GM19324 (cell line): ENCODE measurements at regions not wholly inside any gene's neighbourhood (a gene's known extent, or its start where the extent isn't known, plus 50 kb on each side); places are given as distances from the start of the nearest gene placed in this dataset.
"Not testable (repeated sequence)": the region's sequence is repeated elsewhere in the genome, so short reads cannot be mapped to it uniquely, and the experiment has no call there.

ENCODE experiments used
- ATAC-seq: cut with Tn5 transposase; IDR thresholded peaks from one replicate; pipeline ENCODE4 v1.9.1; 2021; ENCODE audit warnings: mild to moderate bottlenecking, moderate library complexity; ENCODE audit not compliant: unreplicated experiment, low FRiP score

DNA sequence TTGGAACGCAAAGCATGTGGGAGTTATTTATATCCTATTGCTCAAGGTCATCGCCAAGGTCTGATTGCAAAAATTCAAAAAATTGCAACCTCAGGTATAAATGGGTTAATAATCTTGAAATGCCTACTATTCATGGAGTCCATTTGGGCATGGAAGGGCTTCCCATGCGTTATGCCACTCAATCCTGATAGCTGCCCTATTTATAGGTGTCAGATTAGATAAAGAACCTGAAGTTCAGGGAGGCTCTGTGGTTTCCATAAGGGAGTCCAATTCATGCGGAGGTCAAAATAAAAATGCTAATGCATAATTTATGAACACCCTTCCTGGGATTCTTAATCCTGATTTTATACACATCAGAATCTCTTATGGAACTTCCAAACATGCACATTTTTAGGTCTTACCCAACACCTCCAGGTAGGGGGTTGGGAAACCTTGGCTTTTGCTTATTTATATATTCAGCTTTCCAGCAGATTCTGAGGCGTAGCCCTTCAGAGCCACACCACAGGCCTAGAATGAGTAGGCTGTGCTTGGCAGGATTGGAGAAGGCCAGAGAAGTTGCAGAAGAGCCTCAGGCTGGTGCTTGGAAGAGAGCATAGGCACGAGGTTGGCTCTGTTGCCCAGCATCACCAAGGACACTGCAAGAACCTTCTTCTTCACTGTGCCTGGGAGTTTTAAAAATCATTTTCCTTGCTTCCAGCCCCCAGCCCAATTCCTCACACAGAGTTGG lies 324.4 kb upstream of the CFAP20DC start:
- no peak for ATAC-seq

- ATAC-seq = no peak
Measured at GRCh38 chr3:59372346-59372745, 322.5 kb upstream of the CFAP20DC start.

DNA sequence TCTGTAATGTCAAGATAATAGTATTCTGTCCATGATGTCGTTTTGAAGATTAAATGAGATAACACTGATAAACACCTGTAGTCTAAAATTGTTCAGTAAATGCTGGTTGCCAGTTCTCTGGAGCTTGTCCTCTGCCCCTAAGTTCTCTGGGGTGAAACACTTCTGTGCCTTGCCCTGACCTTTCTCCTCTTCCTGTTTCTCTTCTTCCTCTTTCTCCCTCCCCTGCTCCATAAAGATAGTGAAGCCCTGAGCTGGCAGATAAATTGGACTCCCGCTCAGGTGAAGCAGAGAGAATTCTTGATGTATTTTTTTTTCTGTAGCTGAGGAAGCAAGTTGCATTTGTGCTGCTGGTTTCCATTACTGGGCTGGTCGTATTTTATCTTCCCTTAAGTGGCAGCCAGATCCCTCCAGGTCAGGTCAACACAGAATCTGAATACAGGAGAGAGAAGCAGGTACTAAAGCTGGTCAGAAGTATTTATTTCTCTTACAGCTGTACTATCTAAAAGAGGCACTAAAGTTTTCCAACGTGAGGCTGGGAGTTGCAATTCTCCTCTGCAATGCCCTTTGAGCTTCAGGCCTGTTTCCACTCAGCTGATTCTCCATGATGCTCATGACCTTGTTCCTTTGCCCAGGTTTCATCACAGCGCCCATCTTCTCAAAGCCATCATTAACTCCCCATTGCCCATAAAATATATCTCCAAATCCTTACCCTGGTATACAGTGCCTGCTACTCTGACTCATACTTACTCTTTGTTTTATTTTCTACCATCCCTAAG lies 319.3 kb upstream of the CFAP20DC start:
- ATAC-seq = no peak

DNA sequence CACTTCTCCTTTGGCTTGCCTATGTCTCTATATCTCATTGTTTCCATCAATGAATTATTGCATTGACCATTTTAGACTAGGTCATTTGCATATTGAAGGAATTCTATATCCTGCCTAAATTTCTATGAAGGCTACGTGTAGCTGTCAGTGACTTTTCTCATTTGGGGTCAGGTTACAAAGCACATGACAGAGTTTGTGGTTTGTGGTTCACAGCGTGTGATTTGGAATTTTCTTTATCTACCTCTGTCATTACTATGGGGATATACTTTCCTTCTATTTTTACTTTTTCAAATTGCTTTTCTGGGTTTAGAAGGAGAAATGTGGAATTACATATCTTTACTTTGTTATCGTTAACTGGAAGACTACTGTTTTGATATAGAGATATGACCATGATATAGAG lies 317.3 kb upstream of the CFAP20DC start:
- ATAC-seq = no peak

- ATAC-seq = no peak
Measured at GRCh38 chr3:59366218-59366617, 316.4 kb upstream of the CFAP20DC start.

DNA sequence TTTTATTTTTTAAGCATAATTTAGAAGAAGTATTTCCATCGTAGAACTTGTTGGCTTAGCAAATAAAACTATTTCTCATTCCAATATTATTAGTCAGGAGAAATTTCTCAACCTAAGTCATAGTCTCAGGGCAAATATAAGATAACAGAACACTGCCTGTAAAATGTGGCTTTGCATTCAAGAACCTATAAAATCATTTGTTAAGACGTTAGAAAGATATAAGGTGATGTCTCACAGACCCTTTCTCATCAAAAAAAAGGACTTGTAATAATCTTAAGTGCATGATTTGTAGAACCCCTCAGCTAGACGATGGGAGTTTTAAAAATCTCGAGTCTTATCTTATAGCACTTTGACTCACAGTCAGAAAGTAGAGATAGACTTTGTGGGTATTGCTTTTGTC lies 314.7 kb upstream of the CFAP20DC start:
- no peak for ATAC-seq

DNA sequence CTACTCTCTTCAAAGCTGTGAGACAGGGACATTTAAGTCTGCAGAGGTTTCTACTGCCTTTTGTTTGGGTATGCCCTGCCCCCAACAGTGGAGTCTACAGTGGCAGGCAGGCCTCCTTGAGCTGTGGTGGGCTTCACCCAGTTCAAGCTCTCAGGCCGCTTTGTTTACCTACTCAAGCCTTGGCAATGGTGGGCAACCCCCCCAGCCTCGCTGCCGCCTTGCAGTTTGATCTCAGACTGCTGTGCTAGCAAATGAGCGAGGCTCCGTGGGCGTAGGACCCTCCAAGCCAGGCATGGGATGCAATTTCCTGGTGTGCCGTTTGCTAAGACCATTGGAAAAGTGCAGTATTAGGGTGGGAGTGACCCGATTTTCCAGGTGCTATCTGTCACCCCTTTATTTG lies 310.5 kb upstream of the CFAP20DC start:
- not testable (repeated sequence) for ATAC-seq

GRCh38 chr3:59341459-59341858 lies 291.6 kb upstream of the CFAP20DC start:
- ATAC-seq = no peak

GRCh38 chr3:59339818-59340217 lies 290.0 kb upstream of the CFAP20DC start:
- ATAC-seq = no peak

- no peak for ATAC-seq
Measured at GRCh38 chr3:59338934-59339333, 289.1 kb upstream of the CFAP20DC start.

GRCh38 chr3:59335338-59335737 lies 285.5 kb upstream of the CFAP20DC start:
- ATAC-seq = no peak

DNA sequence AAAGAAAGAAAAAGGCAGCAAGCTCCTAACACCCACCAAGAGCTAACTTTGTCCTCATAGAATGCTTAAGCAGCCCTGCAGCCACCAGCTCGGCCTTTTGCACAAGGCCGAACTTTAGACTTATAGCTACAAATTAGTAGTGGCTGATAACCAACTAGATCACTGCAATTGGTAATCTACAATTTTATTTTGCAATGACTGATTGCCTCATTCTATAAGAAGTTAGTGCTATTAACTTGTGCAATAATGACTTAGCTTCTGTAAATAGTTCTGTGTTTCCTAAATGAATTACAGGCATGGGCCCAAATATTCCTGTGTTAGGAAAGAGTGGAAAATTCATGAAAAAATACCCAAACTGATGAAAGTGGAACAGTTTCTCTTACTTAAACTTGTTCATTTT lies 284.8 kb upstream of the CFAP20DC start:
- no peak for ATAC-seq

DNA sequence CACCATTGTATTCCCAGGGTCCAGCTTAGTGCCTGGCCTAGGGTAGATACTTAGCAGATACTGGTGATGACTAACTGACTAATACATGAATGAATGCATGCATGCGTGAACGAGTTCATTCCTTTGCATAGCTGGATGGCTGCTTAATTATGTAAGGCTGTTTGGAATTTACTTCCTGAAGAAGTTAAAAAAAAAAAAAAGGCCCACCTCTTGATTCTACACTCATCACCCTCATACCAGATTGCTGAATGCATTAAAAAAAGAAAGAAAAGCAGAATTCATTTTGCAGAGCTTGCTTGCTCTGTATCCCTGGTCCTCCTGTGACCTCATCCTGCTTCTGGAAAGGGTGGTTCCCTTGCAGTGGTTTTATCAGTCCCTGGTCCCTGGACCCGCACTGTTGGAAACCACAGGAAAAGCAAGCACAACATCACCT lies 277.6 kb upstream of the CFAP20DC start:
- no peak for ATAC-seq

DNA sequence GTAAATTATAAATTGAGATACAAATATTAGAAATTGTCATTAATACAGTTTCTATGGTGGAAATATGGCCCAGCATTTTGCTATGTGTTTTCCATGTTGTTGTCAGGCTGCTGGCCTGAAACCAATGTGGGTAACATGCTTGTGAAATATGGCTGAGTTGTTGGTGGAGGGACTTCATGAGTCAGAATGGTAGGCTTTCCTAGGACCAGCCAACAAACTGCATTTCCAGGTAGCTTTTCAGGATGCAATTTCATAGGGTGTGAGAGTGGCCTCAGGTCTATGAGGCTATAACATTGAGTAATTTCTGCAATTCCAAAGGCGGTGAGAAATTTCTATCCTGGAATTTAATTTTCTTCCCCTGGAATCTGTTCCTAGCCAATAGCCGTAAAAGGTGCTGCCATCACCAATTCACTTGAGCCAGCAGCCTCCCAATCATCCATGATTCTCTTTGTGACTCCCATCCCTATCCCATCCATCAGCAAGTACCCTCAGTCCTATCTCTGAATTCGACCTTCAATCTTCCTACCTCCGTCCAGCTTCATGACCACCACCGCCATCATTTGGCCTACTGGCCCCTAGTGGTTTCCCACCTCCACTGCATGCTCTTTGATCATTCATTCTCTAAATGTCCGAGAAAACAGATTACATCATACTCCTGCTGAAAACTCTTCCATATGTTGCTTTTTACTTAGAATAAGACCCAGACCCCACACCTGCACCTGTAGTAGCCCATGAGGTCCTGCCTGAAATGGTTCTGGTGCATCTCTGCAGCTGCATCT lies 276.6 kb upstream of the CFAP20DC start:
- no peak for ATAC-seq

GRCh38 chr3:59321881-59322540 lies 272.2 kb upstream of the CFAP20DC start:
- ATAC-seq = no peak

- ATAC-seq = no peak
Measured at GRCh38 chr3:59320080-59320479, 270.3 kb upstream of the CFAP20DC start.

DNA sequence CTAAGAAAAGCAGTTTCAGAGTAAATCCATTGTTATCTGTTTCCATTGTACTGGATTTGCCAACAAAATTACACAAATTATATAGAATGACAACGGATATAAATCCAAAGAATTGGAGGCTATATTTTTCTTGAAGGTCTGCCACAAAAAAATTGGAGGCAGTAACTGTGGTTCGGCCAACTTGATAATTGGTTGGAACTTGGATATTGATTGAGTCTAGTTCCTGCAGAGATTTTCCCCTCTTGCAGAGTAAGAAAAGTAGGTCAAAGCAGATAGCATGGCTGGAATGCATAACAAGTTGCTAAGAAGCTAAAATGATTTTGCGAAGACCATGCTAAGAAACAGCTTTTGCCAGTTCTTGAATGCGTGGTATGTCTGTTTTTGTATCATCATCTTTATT lies 269.6 kb upstream of the CFAP20DC start:
- no peak for ATAC-seq

GRCh38 chr3:59318881-59319280 lies 269.1 kb upstream of the CFAP20DC start:
- no peak for ATAC-seq

DNA sequence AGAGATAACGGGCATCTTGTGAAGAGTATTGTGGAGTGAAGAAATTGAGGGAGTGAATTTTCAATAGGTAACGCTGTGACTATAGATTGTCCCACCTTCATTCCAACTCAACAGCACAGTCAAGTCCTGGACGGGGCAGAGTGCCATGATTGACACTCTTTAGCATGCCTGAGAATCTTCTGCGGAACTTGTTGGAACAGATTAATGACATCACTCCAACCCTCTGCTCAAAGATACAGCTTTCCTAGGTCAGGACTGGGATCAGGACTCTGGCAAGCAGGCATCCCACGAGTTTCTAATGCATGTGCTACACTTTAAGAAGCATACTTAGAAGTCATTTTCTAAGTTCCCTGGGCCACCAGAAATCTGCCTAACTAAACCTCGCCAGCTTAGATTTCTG lies 267.6 kb upstream of the CFAP20DC start:
- no peak for ATAC-seq

- no peak for ATAC-seq
Measured at GRCh38 chr3:59316688-59317275, 267.0 kb upstream of the CFAP20DC start.
